GM23338 (cell line): ENCODE measurements at regions not wholly inside any gene's neighbourhood (a gene's known extent, or its start where the extent isn't known, plus 50 kb on each side); places are given as distances from the start of the nearest gene placed in this dataset.

Experiments used
- ATAC-seq: fragments of 200-7000 bp; cut with Tn5 transposase; 3 replicates; pipeline ENCODE4 v1.9.1; 2020
- DNase-seq: peaks from one replicate; pipeline ENCODE4 v3.0.0-alpha.2; 2015; ENCODE audit warnings: low spot score
- H2AFZ ChIP-seq: fragments of 200-600 bp; sonication (generic); 2 replicates; pipeline ENCODE4 v1.8.0; 2016; ENCODE audit warnings: antibody characterized with exemption, mild to moderate bottlenecking, moderate library complexity
- H3F3A ChIP-seq: fragments of 200-600 bp; sonication (generic); replicated peaks from 2 replicates; pipeline ENCODE4 v1.8.0; 2017; ENCODE audit warnings: antibody characterized with exemption, mixed run types, low read depth
- H3K27ac ChIP-seq: fragments of 200-600 bp; sonication (generic); 2 replicates; pipeline ENCODE4 v1.6.1; 2016; ENCODE audit warnings: low read depth
- H3K27me3 ChIP-seq: fragments of 200-600 bp; sonication (generic); 2 replicates; pipeline ENCODE4 v1.8.0; 2016; ENCODE audit warnings: mild to moderate bottlenecking, mixed run types, moderate library complexity; ENCODE audit not compliant: insufficient read depth
- H3K36me3 ChIP-seq: fragments of 200-600 bp; sonication (generic); 2 replicates; pipeline ENCODE4 v1.8.0; 2016; ENCODE audit warnings: mild to moderate bottlenecking; ENCODE audit not compliant: insufficient read depth
- H3K4me1 ChIP-seq: fragments of 200-600 bp; sonication (generic); 2 replicates; pipeline ENCODE4 v1.8.0; 2016; ENCODE audit warnings: mild to moderate bottlenecking, moderate library complexity; ENCODE audit not compliant: insufficient read depth
- H3K4me2 ChIP-seq: fragments of 200-600 bp; sonication (generic); 2 replicates; pipeline ENCODE4 v1.7.1; 2017; ENCODE audit warnings: mixed run types
- H3K4me3 ChIP-seq: fragments of 200-600 bp; sonication (generic); 2 replicates; pipeline ENCODE4 v1.6.1; 2016; ENCODE audit warnings: mixed run types
- H3K79me2 ChIP-seq: fragments of 200-600 bp; sonication (generic); replicated peaks from 2 replicates; pipeline ENCODE4 v1.8.0; 2017; ENCODE audit warnings: mild to moderate bottlenecking; ENCODE audit not compliant: insufficient read depth
- H3K9me2 ChIP-seq: fragments of 200-600 bp; sonication (generic); 2 replicates; pipeline ENCODE4 v1.8.0; 2017; ENCODE audit not compliant: insufficient read depth
- H4K20me1 ChIP-seq: fragments of 200-600 bp; sonication (generic); replicated peaks from 2 replicates; pipeline ENCODE4 v1.8.0; 2017; ENCODE audit warnings: mild to moderate bottlenecking; ENCODE audit not compliant: insufficient read depth
- H3K27ac Mint-ChIP-seq: 2 replicates; pipeline ENCODE4 v1.8.0; 2020; ENCODE audit warnings: inconsistent platforms, mild to moderate bottlenecking, moderate library complexity, mixed read lengths
- H3K27me3 Mint-ChIP-seq: 3 replicates; pipeline ENCODE4 v1.8.0; 2022; ENCODE audit warnings: low read depth, mild to moderate bottlenecking, moderate library complexity, mixed read lengths, inconsistent platforms; ENCODE audit not compliant: insufficient read depth, poor library complexity
- H3K36me3 Mint-ChIP-seq: 3 replicates; pipeline ENCODE4 v1.8.0; 2021; ENCODE audit warnings: low read depth, mild to moderate bottlenecking, inconsistent platforms, moderate library complexity, mixed read lengths
- H3K4me1 Mint-ChIP-seq: 3 replicates; pipeline ENCODE4 v1.8.0; 2020; ENCODE audit warnings: mild to moderate bottlenecking, inconsistent platforms, mixed read lengths
- H3K4me3 Mint-ChIP-seq: 3 replicates; pipeline ENCODE4 v1.8.0; 2021; ENCODE audit warnings: moderate library complexity, mild to moderate bottlenecking, inconsistent platforms, mixed read lengths
- H3K9me3 Mint-ChIP-seq: 3 replicates; pipeline ENCODE4 v1.8.0; 2020; ENCODE audit warnings: moderate library complexity, mild to moderate bottlenecking, inconsistent platforms, mixed read lengths
- CREB1 ChIP-seq: fragments of 250-450 bp; sonication (Bioruptor Pico); IDR thresholded peaks from 2 replicates; pipeline ENCODE4 v1.5.0; 2020; ENCODE audit warnings: low read depth, mild to moderate bottlenecking, moderate library complexity
- EZH2 ChIP-seq: fragments of 200-600 bp; sonication (generic); IDR thresholded peaks from one replicate; pipeline ENCODE4 v1.8.0; 2017; ENCODE audit warnings: antibody characterized with exemption, mild to moderate bottlenecking, low read depth; ENCODE audit not compliant: unreplicated experiment
- EZH2phosphoT487 ChIP-seq: fragments of 200-600 bp; sonication (generic); IDR thresholded peaks from one replicate; pipeline ENCODE4 v1.8.1; 2018; ENCODE audit warnings: antibody characterized with exemption; ENCODE audit not compliant: unreplicated experiment
- JUNB ChIP-seq: IDR thresholded peaks from one replicate; pipeline ENCODE4 v1.6.1; 2016; ENCODE audit warnings: antibody characterized with exemption; ENCODE audit not compliant: unreplicated experiment
- NANOG ChIP-seq: IDR thresholded peaks from 2 replicates; pipeline ENCODE4 v1.6.1; 2016; ENCODE audit warnings: antibody characterized with exemption, borderline replicate concordance
- POLR2AphosphoS5 ChIP-seq: IDR thresholded peaks from 2 replicates; pipeline ENCODE4 v1.6.1; 2016; ENCODE audit warnings: antibody characterized with exemption, low read depth
- STAT1 ChIP-seq: IDR thresholded peaks from one replicate; pipeline ENCODE4 v1.6.1; 2016; ENCODE audit warnings: antibody characterized with exemption; ENCODE audit not compliant: unreplicated experiment
- ZNF114 ChIP-seq: fragments of 250-450 bp; sonication (Bioruptor Pico); IDR thresholded peaks from 2 replicates; pipeline ENCODE4 v1.5.0; 2020; ENCODE audit warnings: mild to moderate bottlenecking, moderate library complexity
- ZNF331 ChIP-seq: fragments of 250-450 bp; sonication (Bioruptor Pico); IDR thresholded peaks from 2 replicates; pipeline ENCODE4 v1.5.0; 2020; ENCODE audit warnings: low read depth, mild to moderate bottlenecking, moderate library complexity
- TF ChIP-seq, protein P1 (sequence below), 2 experiments: fragments of 200-600 bp in 1 of 2; sonication (generic) in 1 of 2; conservative IDR thresholded peaks; 2 replicates each; pipeline versions ENCODE4 v1.5.1 to v1.6.1; 2016 to 2017; ENCODE audit warnings: antibody characterized with exemption in 2 of 2, low read depth in 2 of 2, mild to moderate bottlenecking in 2 of 2, moderate library complexity in 1 of 2
- TF ChIP-seq, protein P2 (sequence below): fragments of 250-450 bp; sonication (Bioruptor Pico); IDR thresholded peaks from 2 replicates; pipeline ENCODE4 v1.5.0; 2020; ENCODE audit warnings: mild to moderate bottlenecking, moderate library complexity
- TF ChIP-seq, protein P3 (sequence below): IDR thresholded peaks from 2 replicates; pipeline ENCODE4 v1.6.1; 2016; ENCODE audit warnings: antibody characterized with exemption
- TF ChIP-seq, protein P4 (sequence below): IDR thresholded peaks from one replicate; pipeline ENCODE4 v1.6.1; 2018; ENCODE audit warnings: antibody characterized with exemption; ENCODE audit not compliant: unreplicated experiment

DNA sequence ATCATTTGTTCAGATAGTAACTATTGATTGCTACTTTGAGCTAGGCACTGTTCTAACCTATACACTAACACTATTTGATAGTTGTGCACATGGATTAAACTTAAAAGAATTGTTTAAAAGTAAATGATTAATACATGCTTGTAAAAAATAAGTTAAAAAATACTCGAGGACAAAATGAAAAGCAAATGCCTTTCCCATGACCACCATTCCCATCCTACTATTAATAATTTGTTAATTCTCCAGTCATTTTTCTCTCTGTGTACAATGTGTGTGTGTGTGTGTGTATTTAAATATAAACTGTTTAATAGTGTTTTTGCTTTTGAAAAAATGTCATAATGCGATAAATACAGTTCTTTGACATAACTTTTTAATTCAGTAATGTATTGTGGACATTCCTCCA, 78.7 kb upstream of the KCNMB2 start:
- ATAC-seq (no peak), DNase-seq (no peak)
- H2AFZ ChIP-seq, result no peak overlapping the region
- Mint-ChIP-seq H3K36me3 (no peaks in the 10 kb centered on the region), H3K9me3 (peaks cover 6% of the 10 kb centered on the region; the same call in 1 of the 3 replicates), H3K27me3 (no peaks in the 10 kb centered on the region), H3K4me3 (no peak overlapping the region), H3K4me1 (no peaks in the 10 kb centered on the region), H3K27ac (no peak overlapping the region)
- no peaks in the 10 kb centered on the region for H3K79me2 ChIP-seq
- H3K36me3 ChIP-seq, result no peaks in the 10 kb centered on the region
- no peak overlapping the region for H3K4me3 ChIP-seq
- no peaks in the 10 kb centered on the region for H3K4me1 ChIP-seq
- no peak overlapping the region for H3K4me2 ChIP-seq
- no peaks in the 10 kb centered on the region for H3K27me3 ChIP-seq
- H3K9me2 ChIP-seq, result 0 out of 2 replicates have a peak, but pooled peaks cover 6% of the 10 kb centered on the region
- no peak for TF ChIP-seq NANOG
- no peak for TF ChIP-seq CREB1 (CRISPR knock-in tag)
- TF ChIP-seq JUNB, result no peak
- TF ChIP-seq, protein P1, sequence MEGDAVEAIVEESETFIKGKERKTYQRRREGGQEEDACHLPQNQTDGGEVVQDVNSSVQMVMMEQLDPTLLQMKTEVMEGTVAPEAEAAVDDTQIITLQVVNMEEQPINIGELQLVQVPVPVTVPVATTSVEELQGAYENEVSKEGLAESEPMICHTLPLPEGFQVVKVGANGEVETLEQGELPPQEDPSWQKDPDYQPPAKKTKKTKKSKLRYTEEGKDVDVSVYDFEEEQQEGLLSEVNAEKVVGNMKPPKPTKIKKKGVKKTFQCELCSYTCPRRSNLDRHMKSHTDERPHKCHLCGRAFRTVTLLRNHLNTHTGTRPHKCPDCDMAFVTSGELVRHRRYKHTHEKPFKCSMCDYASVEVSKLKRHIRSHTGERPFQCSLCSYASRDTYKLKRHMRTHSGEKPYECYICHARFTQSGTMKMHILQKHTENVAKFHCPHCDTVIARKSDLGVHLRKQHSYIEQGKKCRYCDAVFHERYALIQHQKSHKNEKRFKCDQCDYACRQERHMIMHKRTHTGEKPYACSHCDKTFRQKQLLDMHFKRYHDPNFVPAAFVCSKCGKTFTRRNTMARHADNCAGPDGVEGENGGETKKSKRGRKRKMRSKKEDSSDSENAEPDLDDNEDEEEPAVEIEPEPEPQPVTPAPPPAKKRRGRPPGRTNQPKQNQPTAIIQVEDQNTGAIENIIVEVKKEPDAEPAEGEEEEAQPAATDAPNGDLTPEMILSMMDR (conservative IDR thresholded peaks at IDR 0.05; ENCODE audit: low read depth in 2 of 2), result no peak
- no peak for TF ChIP-seq POLR2AphosphoS5
- TF ChIP-seq, protein P2, sequence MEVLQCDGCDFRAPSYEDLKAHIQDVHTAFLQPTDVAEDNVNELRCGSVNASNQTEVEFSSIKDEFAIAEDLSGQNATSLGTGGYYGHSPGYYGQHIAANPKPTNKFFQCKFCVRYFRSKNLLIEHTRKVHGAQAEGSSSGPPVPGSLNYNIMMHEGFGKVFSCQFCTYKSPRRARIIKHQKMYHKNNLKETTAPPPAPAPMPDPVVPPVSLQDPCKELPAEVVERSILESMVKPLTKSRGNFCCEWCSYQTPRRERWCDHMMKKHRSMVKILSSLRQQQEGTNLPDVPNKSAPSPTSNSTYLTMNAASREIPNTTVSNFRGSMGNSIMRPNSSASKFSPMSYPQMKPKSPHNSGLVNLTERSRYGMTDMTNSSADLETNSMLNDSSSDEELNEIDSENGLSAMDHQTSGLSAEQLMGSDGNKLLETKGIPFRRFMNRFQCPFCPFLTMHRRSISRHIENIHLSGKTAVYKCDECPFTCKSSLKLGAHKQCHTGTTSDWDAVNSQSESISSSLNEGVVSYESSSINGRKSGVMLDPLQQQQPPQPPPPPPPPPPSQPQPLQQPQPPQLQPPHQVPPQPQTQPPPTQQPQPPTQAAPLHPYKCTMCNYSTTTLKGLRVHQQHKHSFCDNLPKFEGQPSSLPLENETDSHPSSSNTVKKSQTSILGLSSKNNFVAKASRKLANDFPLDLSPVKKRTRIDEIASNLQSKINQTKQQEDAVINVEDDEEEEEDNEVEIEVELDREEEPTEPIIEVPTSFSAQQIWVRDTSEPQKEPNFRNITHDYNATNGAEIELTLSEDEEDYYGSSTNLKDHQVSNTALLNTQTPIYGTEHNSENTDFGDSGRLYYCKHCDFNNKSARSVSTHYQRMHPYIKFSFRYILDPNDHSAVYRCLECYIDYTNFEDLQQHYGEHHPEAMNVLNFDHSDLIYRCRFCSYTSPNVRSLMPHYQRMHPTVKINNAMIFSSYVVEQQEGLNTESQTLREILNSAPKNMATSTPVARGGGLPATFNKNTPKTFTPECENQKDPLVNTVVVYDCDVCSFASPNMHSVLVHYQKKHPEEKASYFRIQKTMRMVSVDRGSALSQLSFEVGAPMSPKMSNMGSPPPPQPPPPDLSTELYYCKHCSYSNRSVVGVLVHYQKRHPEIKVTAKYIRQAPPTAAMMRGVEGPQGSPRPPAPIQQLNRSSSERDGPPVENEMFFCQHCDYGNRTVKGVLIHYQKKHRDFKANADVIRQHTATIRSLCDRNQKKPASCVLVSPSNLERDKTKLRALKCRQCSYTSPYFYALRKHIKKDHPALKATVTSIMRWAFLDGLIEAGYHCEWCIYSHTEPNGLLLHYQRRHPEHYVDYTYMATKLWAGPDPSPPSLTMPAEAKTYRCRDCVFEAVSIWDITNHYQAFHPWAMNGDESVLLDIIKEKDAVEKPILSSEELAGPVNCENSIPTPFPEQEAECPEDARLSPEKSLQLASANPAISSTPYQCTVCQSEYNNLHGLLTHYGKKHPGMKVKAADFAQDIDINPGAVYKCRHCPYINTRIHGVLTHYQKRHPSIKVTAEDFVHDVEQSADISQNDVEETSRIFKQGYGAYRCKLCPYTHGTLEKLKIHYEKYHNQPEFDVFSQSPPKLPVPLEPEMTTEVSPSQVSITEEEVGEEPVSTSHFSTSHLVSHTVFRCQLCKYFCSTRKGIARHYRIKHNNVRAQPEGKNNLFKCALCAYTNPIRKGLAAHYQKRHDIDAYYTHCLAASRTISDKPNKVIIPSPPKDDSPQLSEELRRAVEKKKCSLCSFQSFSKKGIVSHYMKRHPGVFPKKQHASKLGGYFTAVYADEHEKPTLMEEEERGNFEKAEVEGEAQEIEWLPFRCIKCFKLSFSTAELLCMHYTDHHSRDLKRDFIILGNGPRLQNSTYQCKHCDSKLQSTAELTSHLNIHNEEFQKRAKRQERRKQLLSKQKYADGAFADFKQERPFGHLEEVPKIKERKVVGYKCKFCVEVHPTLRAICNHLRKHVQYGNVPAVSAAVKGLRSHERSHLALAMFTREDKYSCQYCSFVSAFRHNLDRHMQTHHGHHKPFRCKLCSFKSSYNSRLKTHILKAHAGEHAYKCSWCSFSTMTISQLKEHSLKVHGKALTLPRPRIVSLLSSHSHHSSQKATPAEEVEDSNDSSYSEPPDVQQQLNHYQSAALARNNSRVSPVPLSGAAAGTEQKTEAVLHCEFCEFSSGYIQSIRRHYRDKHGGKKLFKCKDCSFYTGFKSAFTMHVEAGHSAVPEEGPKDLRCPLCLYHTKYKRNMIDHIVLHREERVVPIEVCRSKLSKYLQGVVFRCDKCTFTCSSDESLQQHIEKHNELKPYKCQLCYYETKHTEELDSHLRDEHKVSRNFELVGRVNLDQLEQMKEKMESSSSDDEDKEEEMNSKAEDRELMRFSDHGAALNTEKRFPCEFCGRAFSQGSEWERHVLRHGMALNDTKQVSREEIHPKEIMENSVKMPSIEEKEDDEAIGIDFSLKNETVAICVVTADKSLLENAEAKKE, result no peak
- no peak for TF ChIP-seq STAT1
- TF ChIP-seq ZNF331 (CRISPR knock-in tag), result no peak
- TF ChIP-seq, protein P3, sequence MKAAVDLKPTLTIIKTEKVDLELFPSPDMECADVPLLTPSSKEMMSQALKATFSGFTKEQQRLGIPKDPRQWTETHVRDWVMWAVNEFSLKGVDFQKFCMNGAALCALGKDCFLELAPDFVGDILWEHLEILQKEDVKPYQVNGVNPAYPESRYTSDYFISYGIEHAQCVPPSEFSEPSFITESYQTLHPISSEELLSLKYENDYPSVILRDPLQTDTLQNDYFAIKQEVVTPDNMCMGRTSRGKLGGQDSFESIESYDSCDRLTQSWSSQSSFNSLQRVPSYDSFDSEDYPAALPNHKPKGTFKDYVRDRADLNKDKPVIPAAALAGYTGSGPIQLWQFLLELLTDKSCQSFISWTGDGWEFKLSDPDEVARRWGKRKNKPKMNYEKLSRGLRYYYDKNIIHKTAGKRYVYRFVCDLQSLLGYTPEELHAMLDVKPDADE, result no peak
- TF ChIP-seq ZNF114 (CRISPR knock-in tag), result no peak
- TF ChIP-seq, protein P4, sequence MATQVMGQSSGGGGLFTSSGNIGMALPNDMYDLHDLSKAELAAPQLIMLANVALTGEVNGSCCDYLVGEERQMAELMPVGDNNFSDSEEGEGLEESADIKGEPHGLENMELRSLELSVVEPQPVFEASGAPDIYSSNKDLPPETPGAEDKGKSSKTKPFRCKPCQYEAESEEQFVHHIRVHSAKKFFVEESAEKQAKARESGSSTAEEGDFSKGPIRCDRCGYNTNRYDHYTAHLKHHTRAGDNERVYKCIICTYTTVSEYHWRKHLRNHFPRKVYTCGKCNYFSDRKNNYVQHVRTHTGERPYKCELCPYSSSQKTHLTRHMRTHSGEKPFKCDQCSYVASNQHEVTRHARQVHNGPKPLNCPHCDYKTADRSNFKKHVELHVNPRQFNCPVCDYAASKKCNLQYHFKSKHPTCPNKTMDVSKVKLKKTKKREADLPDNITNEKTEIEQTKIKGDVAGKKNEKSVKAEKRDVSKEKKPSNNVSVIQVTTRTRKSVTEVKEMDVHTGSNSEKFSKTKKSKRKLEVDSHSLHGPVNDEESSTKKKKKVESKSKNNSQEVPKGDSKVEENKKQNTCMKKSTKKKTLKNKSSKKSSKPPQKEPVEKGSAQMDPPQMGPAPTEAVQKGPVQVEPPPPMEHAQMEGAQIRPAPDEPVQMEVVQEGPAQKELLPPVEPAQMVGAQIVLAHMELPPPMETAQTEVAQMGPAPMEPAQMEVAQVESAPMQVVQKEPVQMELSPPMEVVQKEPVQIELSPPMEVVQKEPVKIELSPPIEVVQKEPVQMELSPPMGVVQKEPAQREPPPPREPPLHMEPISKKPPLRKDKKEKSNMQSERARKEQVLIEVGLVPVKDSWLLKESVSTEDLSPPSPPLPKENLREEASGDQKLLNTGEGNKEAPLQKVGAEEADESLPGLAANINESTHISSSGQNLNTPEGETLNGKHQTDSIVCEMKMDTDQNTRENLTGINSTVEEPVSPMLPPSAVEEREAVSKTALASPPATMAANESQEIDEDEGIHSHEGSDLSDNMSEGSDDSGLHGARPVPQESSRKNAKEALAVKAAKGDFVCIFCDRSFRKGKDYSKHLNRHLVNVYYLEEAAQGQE, result no peak
- no peak for TF ChIP-seq EZH2phosphoT487
- TF ChIP-seq EZH2, result no peak
- H3F3A ChIP-seq, result no peaks in the 10 kb centered on the region
- no peak overlapping the region for H3K27ac ChIP-seq
- H4K20me1 ChIP-seq, result no peaks in the 10 kb centered on the region
